ENCODE measurements at regions not wholly inside any gene's neighbourhood (a gene's known extent, or its start where the extent isn't known, plus 50 kb on each side); places are given as distances from the start of the nearest gene placed in this dataset.
"Not testable (repeated sequence)": the region's sequence is repeated elsewhere in the genome, so short reads cannot be mapped to it uniquely, and the experiment has no call there.

GRCh38 chr3:15983693-15984092, 185.9 kb upstream of the ANKRD28 start:
- ATAC-seq: no peak
- Histone ChIP-seq H3K9me3 (no peaks in the 10 kb centered on the region), H3K4me3 (no peak overlapping the region), H3K27me3 (no peaks in the 10 kb centered on the region), H3K27ac (no peak overlapping the region), H3K4me1 (no peaks in the 10 kb centered on the region), H3K36me3 (replicated peaks in 1 of 2; ENCODE audit: insufficient read depth in 1 of 2, low read depth in 2 of 2) (no peaks in the 10 kb centered on the region)
- WGBS, 2 donors: 71 to 79% methylated on average over 1 of the region's 1 CpG
- DNase-seq: no peak
- intact Hi-C loops (cut with DNase I): no loop called here
- TF ChIP-seq, protein P1, sequence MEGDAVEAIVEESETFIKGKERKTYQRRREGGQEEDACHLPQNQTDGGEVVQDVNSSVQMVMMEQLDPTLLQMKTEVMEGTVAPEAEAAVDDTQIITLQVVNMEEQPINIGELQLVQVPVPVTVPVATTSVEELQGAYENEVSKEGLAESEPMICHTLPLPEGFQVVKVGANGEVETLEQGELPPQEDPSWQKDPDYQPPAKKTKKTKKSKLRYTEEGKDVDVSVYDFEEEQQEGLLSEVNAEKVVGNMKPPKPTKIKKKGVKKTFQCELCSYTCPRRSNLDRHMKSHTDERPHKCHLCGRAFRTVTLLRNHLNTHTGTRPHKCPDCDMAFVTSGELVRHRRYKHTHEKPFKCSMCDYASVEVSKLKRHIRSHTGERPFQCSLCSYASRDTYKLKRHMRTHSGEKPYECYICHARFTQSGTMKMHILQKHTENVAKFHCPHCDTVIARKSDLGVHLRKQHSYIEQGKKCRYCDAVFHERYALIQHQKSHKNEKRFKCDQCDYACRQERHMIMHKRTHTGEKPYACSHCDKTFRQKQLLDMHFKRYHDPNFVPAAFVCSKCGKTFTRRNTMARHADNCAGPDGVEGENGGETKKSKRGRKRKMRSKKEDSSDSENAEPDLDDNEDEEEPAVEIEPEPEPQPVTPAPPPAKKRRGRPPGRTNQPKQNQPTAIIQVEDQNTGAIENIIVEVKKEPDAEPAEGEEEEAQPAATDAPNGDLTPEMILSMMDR (IDR thresholded peaks at IDR 0.05): no peak
- TF ChIP-seq POLR2A (IDR thresholded peaks at IDR 0.05): no peak

DNA sequence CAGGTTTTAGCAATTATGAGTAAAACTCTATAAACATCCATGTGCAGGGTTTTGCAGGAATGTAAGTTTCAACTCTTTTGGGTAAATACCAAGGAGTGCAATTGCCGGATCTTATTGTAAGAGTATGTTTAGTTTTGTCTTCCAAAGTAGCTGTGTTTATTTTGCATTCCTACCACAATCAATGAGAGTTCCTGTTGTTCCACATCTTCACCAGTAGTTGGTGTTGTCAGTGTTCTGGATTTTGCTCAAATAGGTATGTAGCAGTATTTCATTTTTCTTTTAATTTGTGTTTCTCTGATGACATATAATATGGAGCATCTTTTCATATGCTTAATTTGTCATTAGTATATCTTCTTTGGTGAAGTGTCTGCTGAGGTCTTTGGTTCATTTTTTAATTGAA, 185.1 kb upstream of the GALNT15 start:
- H3K4me1 ChIP-seq: no peaks in the 10 kb centered on the region
- DNase-seq (no peak), ATAC-seq (no peak)
- 75 to 89% methylated on average over 1 of the region's 1 CpG for WGBS, 2 donors
- H3K27ac ChIP-seq: no peak overlapping the region
- no peaks in the 10 kb centered on the region for H3K9me3 ChIP-seq
- TF ChIP-seq POLR2A (IDR thresholded peaks at IDR 0.05): no peak
- TF ChIP-seq, protein P1 (IDR thresholded peaks at IDR 0.05): no peak
- H3K4me3 ChIP-seq: no peak overlapping the region
- intact Hi-C loops (cut with DNase I): no loop called here
- H3K36me3 ChIP-seq (replicated peaks in 1 of 2; ENCODE audit: insufficient read depth in 1 of 2, low read depth in 2 of 2): no peaks in the 10 kb centered on the region
- H3K27me3 ChIP-seq: no peaks in the 10 kb centered on the region

DNA sequence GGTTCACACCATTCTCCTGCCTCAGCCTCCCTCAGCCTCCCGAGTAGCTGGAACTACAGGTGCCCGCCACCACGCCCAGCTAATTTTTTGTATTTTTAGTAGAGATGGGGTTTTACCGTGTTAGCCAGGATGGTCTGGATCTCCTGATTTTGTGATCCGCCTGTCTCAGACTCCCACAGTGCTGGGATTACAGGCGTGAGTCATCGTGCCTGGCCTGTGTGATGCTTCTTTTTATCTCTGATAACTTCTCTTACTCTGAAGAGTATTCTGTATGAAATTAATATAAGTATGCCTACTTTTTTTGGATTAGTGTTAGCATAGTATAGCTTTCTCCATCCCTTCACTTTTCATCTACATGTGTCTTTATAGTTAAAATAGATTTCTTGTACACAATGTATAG, 180.8 kb upstream of the GALNT15 start:
- H3K27me3 ChIP-seq; H3K4me3 ChIP-seq; H3K36me3 ChIP-seq (replicated peaks in 1 of 2; ENCODE audit: insufficient read depth in 1 of 2, low read depth in 2 of 2); H3K27ac ChIP-seq; DNase-seq; ATAC-seq; H3K4me1 ChIP-seq; H3K9me3 ChIP-seq; intact Hi-C loops (cut with DNase I): not testable (repeated sequence)
- 75 to 93% methylated on average over 7 of the region's 7 CpGs for WGBS, 2 donors

DNA sequence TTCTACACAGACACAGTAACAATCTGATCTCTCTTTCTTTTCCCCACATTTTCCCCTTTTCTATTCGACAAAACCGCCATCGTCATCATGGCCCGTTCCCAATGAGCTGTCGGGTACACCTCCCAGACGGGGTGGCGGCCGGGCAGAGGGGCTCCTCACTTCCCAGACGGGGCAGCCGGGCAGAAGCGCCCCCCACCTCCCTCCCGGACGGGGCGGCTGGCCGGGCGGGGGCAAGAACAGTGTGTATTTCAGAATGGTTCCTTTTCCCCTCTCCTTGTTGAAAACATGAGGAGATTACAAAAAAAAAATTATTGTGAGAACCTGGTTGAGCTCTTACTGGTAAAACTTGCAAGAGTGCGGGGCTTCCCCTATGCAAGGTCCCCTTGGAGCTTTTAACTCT, 178.0 kb upstream of the GALNT15 start:
- H3K4me3 ChIP-seq; H3K27me3 ChIP-seq; ATAC-seq; DNase-seq; intact Hi-C loops (cut with DNase I); H3K36me3 ChIP-seq (replicated peaks in 1 of 2; ENCODE audit: insufficient read depth in 1 of 2, low read depth in 2 of 2); H3K4me1 ChIP-seq; H3K27ac ChIP-seq; H3K9me3 ChIP-seq: not testable (repeated sequence)
- 93 to 95% methylated on average over 7 to 17 of the region's 17 CpGs for WGBS, 2 donors

DNA sequence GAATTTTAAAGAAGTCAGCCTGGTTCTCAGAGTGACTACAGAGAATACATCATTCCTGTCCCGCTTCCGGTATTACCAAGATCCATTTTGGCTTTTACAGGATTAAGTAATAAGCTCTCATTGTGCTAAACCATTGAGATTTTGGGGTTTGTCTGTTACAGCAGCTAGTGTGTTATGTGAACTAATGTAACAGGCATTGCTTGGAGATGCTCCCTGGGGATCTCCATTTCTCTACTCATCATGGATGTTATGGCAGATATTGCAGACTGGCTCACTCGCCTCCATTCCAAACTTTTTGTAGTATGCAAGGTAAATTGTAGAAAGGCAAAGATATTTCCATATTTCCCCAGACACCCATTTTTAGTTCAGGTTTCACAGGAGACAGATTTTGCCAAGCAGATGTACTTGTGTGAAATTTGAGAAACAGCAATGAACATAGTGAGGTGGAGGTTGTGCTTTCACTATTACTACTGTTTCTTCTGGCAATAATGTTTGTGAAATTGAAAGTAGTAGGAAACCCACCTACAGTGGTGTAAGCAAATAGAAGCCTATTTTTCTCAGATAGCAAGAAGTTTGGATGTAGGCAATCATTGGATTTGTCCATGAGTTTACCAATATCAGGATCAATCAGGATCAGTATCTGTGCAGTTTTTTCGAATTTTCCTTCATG, 177.1 kb upstream of the GALNT15 start:
- intact Hi-C loops (cut with DNase I): no loop called here
- Histone ChIP-seq H3K27me3 (no peaks in the 10 kb centered on the region), H3K4me1 (no peaks in the 10 kb centered on the region), H3K27ac (no peak overlapping the region), H3K4me3 (no peak overlapping the region), H3K36me3 (replicated peaks in 1 of 2; ENCODE audit: insufficient read depth in 1 of 2, low read depth in 2 of 2) (no peaks in the 10 kb centered on the region), H3K9me3 (no peaks in the 10 kb centered on the region)
- DNase-seq (no peak), ATAC-seq (no peak)
- TF ChIP-seq, protein P1 (IDR thresholded peaks at IDR 0.05): no peak
- TF ChIP-seq POLR2A (IDR thresholded peaks at IDR 0.05): no peak
- WGBS, 2 donors: 60 to 83% methylated on average over 4 of the region's 4 CpGs

DNA sequence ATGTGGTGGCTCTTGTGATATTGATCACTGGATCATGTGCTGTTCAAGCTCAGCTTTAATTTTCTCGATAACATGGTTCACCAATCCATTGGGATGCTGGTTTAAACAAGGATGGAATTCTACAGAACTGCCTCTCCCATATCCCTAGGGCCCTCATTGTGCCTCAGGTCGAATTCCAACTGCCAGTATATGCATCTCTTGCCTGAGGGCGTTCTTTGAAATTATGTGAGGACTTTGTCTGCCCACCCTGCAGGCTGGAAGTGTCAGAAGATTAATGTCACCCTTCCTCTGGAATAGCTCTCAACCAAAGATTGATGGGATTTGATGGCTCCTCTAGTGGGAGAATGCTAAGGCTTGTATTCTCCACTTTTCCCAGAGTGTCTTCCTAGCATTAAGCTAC, 175.6 kb upstream of the GALNT15 start:
- Histone ChIP-seq H3K4me3 (no peak overlapping the region), H3K9me3 (no peaks in the 10 kb centered on the region), H3K27ac (no peak overlapping the region), H3K27me3 (no peaks in the 10 kb centered on the region), H3K4me1 (no peaks in the 10 kb centered on the region), H3K36me3 (replicated peaks in 1 of 2; ENCODE audit: insufficient read depth in 1 of 2, low read depth in 2 of 2) (no peaks in the 10 kb centered on the region)
- TF ChIP-seq, protein P1 (IDR thresholded peaks at IDR 0.05): no peak
- DNase-seq (no peak), ATAC-seq (no peak)
- WGBS, 2 donors: 69 to 70% methylated on average over 3 of the region's 3 CpGs
- intact Hi-C loops (cut with DNase I): no loop called here

Data from body of pancreas (tissue), 4 donors.